ENCODE measurements at regions not wholly inside any gene's neighbourhood (a gene's known extent, or its start where the extent isn't known, plus 50 kb on each side); places are given as distances from the start of the nearest gene placed in this dataset.

DNA sequence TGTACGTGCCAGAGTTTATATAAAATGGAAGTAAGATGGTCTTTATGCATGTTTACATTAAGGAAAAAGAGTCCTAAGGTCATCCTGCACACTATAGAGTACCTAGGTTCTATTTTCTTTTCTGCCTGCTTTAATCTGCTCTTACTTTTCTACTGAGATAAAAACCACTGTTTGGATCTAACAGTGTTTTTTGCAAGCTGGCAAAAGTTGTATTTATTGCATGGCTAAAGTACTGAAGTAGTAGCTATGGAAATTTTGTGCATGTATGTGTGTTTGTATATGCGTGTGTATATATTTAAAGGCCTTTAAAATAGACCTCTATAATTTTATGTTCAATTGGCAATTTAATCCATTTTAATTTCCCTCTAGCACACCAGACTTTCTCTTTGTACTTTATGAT is 98.3 kb upstream of the CPSF6 start:
- DNase-seq = no peak
- no peak for ATAC-seq
- H3K4me3 Mint-ChIP-seq = no peak overlapping the region
- H3K4me1 Mint-ChIP-seq = no peaks in the 10 kb centered on the region
- H3K9me3 Mint-ChIP-seq = peaks cover 22% of the 10 kb centered on the region
- peaks cover 5% of the 10 kb centered on the region for H3K27me3 Mint-ChIP-seq
- H3K27ac Mint-ChIP-seq = no peak overlapping the region
- peaks cover 12% of the 10 kb centered on the region for H3K36me3 Mint-ChIP-seq (ENCODE audit: low read depth)

DNA sequence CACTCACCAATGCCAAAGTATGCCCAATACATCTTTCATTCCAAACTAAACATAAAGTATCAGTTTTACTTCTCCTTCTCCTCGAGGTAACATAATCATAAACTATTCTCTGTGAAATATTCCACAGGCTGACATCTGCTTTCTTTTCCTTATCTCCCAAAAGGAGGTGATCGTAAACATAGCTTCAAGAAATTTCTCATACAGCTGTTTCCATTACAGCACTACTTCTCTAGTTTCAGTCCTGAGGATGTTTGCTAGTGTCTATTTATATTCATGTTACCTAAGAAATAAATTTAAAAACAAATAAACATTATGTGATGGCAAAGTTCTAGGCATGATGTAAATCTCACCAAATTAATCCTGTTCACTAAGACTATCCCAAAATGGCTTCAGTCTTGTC is 90.1 kb upstream of the CPSF6 start:
- ATAC-seq (no peak), DNase-seq (no peak)
- peaks cover 16% of the 10 kb centered on the region for H3K4me1 Mint-ChIP-seq
- peaks cover 2% of the 10 kb centered on the region for H3K27me3 Mint-ChIP-seq
- H3K4me3 Mint-ChIP-seq = no peak overlapping the region
- no peak overlapping the region for H3K27ac Mint-ChIP-seq
- no peaks in the 10 kb centered on the region for H3K9me3 Mint-ChIP-seq
- no peaks in the 10 kb centered on the region for H3K36me3 Mint-ChIP-seq (ENCODE audit: low read depth)

GRCh38 chr12:69150083-69150795 is 89.1 kb upstream of the CPSF6 start:
- Mint-ChIP-seq H3K36me3 (ENCODE audit: low read depth) (no peaks in the 10 kb centered on the region), H3K27ac (no peak overlapping the region), H3K4me3 (no peak overlapping the region), H3K9me3 (no peaks in the 10 kb centered on the region), H3K4me1 (peaks cover 26% of the 10 kb centered on the region), H3K27me3 (peaks cover 2% of the 10 kb centered on the region)
- ATAC-seq (no peak), DNase-seq (no peak)

GRCh38 chr12:69150796-69151127 is 88.6 kb upstream of the CPSF6 start:
- no peaks in the 10 kb centered on the region for H3K9me3 Mint-ChIP-seq
- H3K27ac Mint-ChIP-seq = no peak overlapping the region
- peaks cover 2% of the 10 kb centered on the region for H3K27me3 Mint-ChIP-seq
- no peak for ATAC-seq
- H3K4me1 Mint-ChIP-seq = peaks cover 31% of the 10 kb centered on the region
- DNase-seq = no peak
- H3K36me3 Mint-ChIP-seq (ENCODE audit: low read depth) = no peaks in the 10 kb centered on the region
- no peak overlapping the region for H3K4me3 Mint-ChIP-seq

DNA sequence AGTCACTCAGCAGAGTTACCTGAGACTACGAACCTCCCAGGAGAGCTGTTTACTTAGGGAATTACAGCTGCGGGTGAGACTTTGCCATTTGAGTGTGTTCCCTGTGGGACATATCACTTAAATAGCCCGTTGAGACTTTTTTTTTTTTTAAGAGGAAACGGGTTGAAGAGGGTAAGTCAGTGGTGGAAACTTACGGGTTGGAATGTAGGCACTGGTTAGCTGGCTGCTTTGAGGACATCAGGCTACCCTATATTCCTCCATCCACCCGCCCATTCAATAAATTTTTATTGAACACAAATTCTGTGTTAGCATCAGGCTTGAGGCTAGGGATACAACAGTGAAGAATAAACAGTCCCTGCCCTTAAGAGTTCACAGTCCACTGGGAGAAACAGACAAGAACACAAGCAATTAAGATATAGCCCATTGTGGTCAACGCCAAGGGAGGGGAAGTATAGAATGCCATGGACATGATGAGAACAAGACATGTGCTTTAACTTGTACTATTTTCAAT is 88.1 kb upstream of the CPSF6 start:
- ATAC-seq (no peak), DNase-seq (no peak)
- H3K27ac Mint-ChIP-seq = no peak overlapping the region
- H3K36me3 Mint-ChIP-seq (ENCODE audit: low read depth) = no peaks in the 10 kb centered on the region
- H3K4me1 Mint-ChIP-seq = peaks cover 35% of the 10 kb centered on the region
- peaks cover 2% of the 10 kb centered on the region for H3K27me3 Mint-ChIP-seq
- no peaks in the 10 kb centered on the region for H3K9me3 Mint-ChIP-seq
- no peak overlapping the region for H3K4me3 Mint-ChIP-seq

GRCh38 chr12:69154585-69155363 is 84.6 kb upstream of the CPSF6 start:
- ATAC-seq (peak; percentile 54), DNase-seq (peak; percentile 79)
- Mint-ChIP-seq H3K4me3 (peak overlapping the region; percentile 25), H3K4me1 (peaks cover 48% of the 10 kb centered on the region), H3K36me3 (ENCODE audit: low read depth) (no peaks in the 10 kb centered on the region), H3K27me3 (peaks cover 3% of the 10 kb centered on the region), H3K9me3 (no peaks in the 10 kb centered on the region), H3K27ac (peak overlapping the region; percentile 89)

- Mint-ChIP-seq H3K9me3 (no peaks in the 10 kb centered on the region), H3K27me3 (peaks cover 3% of the 10 kb centered on the region), H3K4me1 (peaks cover 63% of the 10 kb centered on the region), H3K36me3 (ENCODE audit: low read depth) (no peaks in the 10 kb centered on the region), H3K4me3 (peak overlapping the region; percentile 42), H3K27ac (peak overlapping the region; percentile 53)
- ATAC-seq (peak; percentile 80), DNase-seq (peak; percentile 96)
These were observed 82.2 kb upstream of the CPSF6 start for GRCh38 chr12:69157023-69157655.

DNA sequence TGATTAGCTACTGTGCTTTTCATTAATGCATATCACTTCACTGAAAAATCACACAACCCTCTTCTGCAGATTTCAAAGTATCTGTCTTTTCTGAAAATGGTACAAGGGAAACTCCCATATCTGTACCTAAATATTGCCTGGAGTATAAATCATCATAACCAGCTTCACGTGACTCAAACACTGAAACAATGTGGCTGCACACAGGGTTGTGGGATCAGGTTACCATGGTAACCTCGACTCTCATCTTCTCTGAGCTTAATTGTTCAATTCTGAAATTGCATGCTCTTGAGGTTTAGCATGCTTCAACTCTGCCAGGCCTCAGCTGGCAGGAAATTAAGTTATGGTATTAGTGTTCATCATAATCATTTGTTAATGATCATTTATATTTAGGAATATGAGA is 77.5 kb upstream of the CPSF6 start:
- Mint-ChIP-seq H3K27me3 (peaks cover 2% of the 10 kb centered on the region), H3K27ac (peak overlapping the region; percentile 73), H3K36me3 (ENCODE audit: low read depth) (no peaks in the 10 kb centered on the region), H3K4me3 (no peak overlapping the region), H3K9me3 (no peaks in the 10 kb centered on the region), H3K4me1 (peaks cover 35% of the 10 kb centered on the region)
- peak; percentile 92 for ATAC-seq
- DNase-seq = peak; percentile 18

- ATAC-seq (peak; percentile 57), DNase-seq (no peak)
- Mint-ChIP-seq H3K36me3 (ENCODE audit: low read depth) (no peaks in the 10 kb centered on the region), H3K4me3 (no peak overlapping the region), H3K27me3 (no peaks in the 10 kb centered on the region), H3K4me1 (peaks cover 27% of the 10 kb centered on the region), H3K27ac (no peak overlapping the region), H3K9me3 (no peaks in the 10 kb centered on the region)
These were observed 75.5 kb upstream of the CPSF6 start for GRCh38 chr12:69163681-69164362.

- Mint-ChIP-seq H3K27me3 (no peaks in the 10 kb centered on the region), H3K36me3 (ENCODE audit: low read depth) (no peaks in the 10 kb centered on the region), H3K27ac (no peak overlapping the region), H3K4me1 (peaks cover 7% of the 10 kb centered on the region), H3K4me3 (no peak overlapping the region), H3K9me3 (no peaks in the 10 kb centered on the region)
- ATAC-seq (no peak), DNase-seq (no peak)
These were observed 71.7 kb upstream of the CPSF6 start for GRCh38 chr12:69167648-69168165.

GRCh38 chr12:69168363-69168762 is 71.0 kb upstream of the CPSF6 start:
- no peak overlapping the region for H3K4me3 Mint-ChIP-seq
- H3K4me1 Mint-ChIP-seq = peaks cover 7% of the 10 kb centered on the region
- H3K27me3 Mint-ChIP-seq = no peaks in the 10 kb centered on the region
- DNase-seq (no peak), ATAC-seq (no peak)
- H3K27ac Mint-ChIP-seq = no peak overlapping the region
- H3K9me3 Mint-ChIP-seq = no peaks in the 10 kb centered on the region
- no peaks in the 10 kb centered on the region for H3K36me3 Mint-ChIP-seq (ENCODE audit: low read depth)

GRCh38 chr12:69168828-69169227 is 70.5 kb upstream of the CPSF6 start:
- Mint-ChIP-seq H3K9me3 (no peaks in the 10 kb centered on the region), H3K27me3 (no peaks in the 10 kb centered on the region), H3K4me1 (peaks cover 3% of the 10 kb centered on the region), H3K4me3 (no peak overlapping the region), H3K36me3 (ENCODE audit: low read depth) (no peaks in the 10 kb centered on the region), H3K27ac (no peak overlapping the region)
- ATAC-seq (no peak), DNase-seq (no peak)

- H3K4me3 Mint-ChIP-seq = no peak overlapping the region
- ATAC-seq = no peak
- H3K27ac Mint-ChIP-seq = no peak overlapping the region
- H3K4me1 Mint-ChIP-seq = no peaks in the 10 kb centered on the region
- H3K36me3 Mint-ChIP-seq (ENCODE audit: low read depth) = no peaks in the 10 kb centered on the region
- H3K9me3 Mint-ChIP-seq = no peaks in the 10 kb centered on the region
- no peak for DNase-seq
- no peaks in the 10 kb centered on the region for H3K27me3 Mint-ChIP-seq
These were observed 69.1 kb upstream of the CPSF6 start for GRCh38 chr12:69170293-69170692.

DNA sequence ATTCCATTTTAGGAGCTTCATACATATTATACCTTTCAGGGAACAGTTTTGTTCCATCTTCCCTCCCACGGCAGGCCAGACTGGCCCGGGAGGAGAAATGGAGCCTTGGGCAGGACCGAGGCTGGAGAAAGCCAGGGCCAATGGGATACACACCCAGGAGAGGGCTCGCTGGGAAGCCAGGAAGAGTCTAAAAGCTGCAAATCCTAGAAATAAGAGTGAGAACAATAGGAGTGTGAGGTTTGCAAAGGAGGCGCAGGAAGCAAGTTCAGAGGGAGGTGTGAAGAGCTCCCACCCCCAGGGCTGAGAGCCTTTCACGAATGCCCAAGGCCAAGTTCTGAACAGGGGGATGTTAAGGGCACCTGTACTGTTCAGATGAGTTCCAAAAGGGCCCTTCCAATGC is 67.5 kb upstream of the CPSF6 start:
- H3K4me1 Mint-ChIP-seq = no peaks in the 10 kb centered on the region

More for the DNA sequence above, 67.5 kb upstream of the CPSF6 start:
- Mint-ChIP-seq H3K27me3 (no peaks in the 10 kb centered on the region), H3K27ac (no peak overlapping the region), H3K36me3 (ENCODE audit: low read depth) (no peaks in the 10 kb centered on the region), H3K4me3 (no peak overlapping the region), H3K9me3 (peaks cover 6% of the 10 kb centered on the region)
- DNase-seq = no peak
- ATAC-seq = no peak

All from activated naive CD8-positive, alpha-beta T cell treated with anti-CD3 and anti-CD28 coated beads, Interleukin-2, amount 50 U/mL, for 24 hours (primary cell).